GM18507 (cell line): ENCODE measurements at regions not wholly inside any gene's neighbourhood (a gene's known extent, or its start where the extent isn't known, plus 50 kb on each side); places are given as distances from the start of the nearest gene placed in this dataset.
A peak's percentile ranks its signal among the peaks of the same experiment; 100 is the strongest.
"Not testable (repeated sequence)": the region's sequence is repeated elsewhere in the genome, so short reads cannot be mapped to it uniquely, and the experiment has no call there.

Experiments used
- DNase-seq: peaks from one replicate; pipeline ENCODE4 v3.0.0; 2011; ENCODE audit warnings: low read depth; ENCODE audit not compliant: insufficient read length; ENCODE audit errors: extremely low spot score
- FAIRE-seq: peaks from 2 replicates; lab custom pipeline; 2011; peaks lifted over from hg19 to GRCh38; lab: Jason Lieb, UNC

- DNase-seq (peak; percentile 30), FAIRE-seq (peak; percentile 67)
These were observed 132.6 kb upstream of the MTHFD1L start for GRCh38 chr6:150732765-150733539.

- no peak for DNase-seq
- no peak for FAIRE-seq
These were observed 131.8 kb upstream of the MTHFD1L start for GRCh38 chr6:150733726-150734125.

GRCh38 chr6:150734235-150734634 lies 131.3 kb upstream of the MTHFD1L start:
- FAIRE-seq (no peak), DNase-seq (no peak)

GRCh38 chr6:150735341-150735851 lies 130.1 kb upstream of the MTHFD1L start:
- no peak for FAIRE-seq
- no peak for DNase-seq

- DNase-seq, result no peak
- no peak for FAIRE-seq
These were observed 127.3 kb upstream of the MTHFD1L start for GRCh38 chr6:150738092-150738629.

GRCh38 chr6:150739711-150740349 lies 125.7 kb upstream of the MTHFD1L start:
- no peak for DNase-seq
- no peak for FAIRE-seq

DNA sequence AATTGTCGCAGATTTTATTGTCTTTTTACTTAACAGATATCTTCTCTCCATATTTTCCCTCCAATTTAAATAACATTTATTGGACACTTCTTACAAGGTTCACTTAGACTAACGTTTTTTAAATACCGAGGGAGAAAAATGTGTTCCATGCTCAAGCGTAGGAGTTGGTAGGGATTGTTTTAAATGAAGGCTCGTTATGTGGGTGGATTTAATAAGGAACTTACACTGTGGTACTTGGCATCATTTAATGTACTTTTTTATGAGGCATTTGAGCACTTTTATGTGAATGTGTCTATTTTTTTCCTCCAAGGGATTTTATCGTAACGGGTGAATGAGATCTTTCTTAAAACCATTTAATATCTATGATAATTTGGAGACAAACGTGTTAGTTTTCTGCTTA lies 125.0 kb upstream of the MTHFD1L start:
- FAIRE-seq (no peak), DNase-seq (no peak)

GRCh38 chr6:150741633-150742200 lies 123.8 kb upstream of the MTHFD1L start:
- FAIRE-seq (peak; percentile 65), DNase-seq (no peak)

- no peak for FAIRE-seq
These were observed 120.8 kb upstream of the MTHFD1L start for GRCh38 chr6:150744522-150745260.

DNA sequence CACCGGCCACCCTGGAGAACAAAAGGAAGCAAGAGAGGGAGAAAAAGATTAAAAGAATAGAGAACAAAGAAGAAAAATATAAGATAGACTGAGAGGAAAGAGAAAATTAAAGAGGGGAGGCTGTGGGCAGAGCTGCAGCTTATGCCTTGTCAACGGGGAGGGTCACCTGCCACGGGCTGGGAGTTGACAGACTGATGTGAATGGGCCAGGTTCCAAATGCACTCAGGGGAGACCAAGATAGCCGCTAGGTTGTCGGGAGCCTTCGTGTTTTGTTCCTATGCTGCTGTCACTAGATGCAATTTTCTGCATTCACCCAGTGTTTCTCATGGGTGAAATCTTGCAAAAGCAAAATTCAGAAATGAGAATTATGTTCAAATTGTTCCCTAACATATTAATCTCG lies 119.6 kb upstream of the MTHFD1L start:
- DNase-seq, result no peak
- no peak for FAIRE-seq

More at GRCh38 chr6:150744522-150745260, 120.8 kb upstream of the MTHFD1L start:
- DNase-seq, result no peak

GRCh38 chr6:150747155-150747554 lies 118.3 kb upstream of the MTHFD1L start:
- DNase-seq, result no peak
- FAIRE-seq, result no peak

DNA sequence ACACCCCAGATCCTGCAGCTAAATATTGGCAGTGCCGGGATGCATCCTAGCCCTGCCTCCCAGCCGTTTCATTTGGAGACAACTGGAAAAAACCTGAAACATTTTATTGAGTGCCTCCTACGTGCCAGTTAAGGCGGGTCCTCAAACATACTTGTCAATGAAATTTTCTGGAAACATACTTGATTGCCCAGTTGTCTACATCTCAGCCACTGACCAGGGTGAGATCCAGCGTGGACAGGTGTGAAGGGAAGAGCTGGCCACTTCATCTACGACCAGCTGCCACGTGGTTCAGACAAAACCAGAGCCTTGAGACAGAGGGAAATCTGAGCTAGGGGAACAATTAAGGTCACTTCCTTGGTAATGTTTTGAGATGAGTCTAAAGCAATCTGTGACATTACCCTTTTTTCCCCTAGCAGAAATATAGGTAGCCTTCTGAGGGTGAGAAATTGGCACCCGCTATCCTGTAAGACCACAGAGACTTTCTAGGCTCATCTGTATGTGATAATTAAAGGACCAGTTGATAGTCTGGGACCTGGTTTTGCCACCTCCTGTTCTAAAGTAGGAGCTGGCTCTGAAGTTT lies 116.3 kb upstream of the MTHFD1L start:
- no peak for DNase-seq
- no peak for FAIRE-seq

DNA sequence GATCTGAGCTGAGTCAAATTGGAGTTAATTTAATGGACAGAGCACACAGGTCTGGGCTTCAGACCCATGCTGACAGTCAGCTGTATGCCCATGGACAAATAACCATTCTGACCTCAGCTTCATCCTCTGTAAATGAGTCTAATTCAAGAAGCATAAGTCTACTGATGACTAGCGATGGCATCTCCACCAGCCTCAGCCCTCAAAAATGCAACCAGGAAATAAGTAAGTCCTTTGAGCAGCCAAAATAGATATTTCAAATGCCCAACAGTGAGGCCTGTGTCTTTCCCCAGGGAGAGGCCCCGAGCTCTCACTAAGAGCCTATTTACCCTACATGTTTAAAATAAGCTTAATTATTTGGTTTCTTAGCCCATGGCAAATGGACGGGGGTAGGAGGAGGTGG lies 114.2 kb upstream of the MTHFD1L start:
- no peak for DNase-seq
- no peak for FAIRE-seq

- DNase-seq (no peak), FAIRE-seq (no peak)
These were observed 113.1 kb upstream of the MTHFD1L start for GRCh38 chr6:150752409-150752808.

DNA sequence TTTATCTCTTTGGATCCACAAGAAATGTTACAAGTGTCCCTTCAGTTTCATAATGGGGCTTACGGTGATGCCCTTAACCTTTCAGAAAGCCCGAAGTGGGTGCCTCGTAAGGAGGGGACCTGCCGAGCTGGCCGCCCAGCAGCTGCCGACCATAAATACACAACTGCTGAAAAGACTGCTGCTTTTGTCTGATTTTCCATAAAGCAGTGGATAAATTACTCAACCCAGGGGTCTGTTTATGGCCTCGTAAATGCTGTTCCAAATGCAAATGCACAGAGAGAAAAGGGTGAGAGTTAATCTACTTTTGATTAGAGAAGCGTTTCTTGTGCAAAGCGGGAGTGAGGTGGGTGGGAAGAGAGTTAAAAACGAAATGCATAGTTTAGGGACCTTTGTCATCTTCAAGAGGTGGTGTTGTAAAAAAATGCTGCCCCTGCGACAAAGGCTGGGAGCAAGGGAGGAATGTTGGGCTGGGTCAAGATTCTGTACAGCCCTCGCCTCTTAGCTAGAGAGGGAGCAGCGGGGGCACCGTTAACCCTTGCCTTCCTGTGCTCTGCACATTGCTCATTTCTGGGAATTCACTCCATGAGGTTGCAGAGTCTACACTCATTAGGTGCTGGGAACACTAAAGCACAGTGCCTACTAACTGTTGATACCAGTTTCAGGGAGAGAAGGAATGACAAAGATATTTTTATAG lies 112.0 kb upstream of the MTHFD1L start:
- no peak for FAIRE-seq
- DNase-seq, result no peak

DNA sequence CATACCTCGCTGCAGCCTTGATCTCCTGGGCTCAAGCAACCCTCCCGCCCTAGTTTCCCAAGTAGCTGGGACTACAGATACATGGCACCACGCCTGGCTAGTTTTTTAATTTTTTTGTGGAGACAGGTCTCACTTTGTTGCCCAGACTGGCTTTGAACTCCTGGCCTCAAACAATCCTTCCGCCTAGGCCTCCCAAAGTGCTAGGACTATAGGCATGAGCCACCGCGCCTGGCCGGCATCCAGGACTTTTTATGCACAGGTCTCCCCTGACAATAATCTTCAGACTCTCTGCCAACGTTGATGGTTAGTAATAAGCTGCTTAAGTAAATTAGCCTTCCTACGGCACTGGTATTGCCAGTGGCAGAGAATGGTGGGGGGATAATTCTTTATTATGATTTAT lies 110.5 kb upstream of the MTHFD1L start:
- DNase-seq (no peak), FAIRE-seq (no peak)

DNA sequence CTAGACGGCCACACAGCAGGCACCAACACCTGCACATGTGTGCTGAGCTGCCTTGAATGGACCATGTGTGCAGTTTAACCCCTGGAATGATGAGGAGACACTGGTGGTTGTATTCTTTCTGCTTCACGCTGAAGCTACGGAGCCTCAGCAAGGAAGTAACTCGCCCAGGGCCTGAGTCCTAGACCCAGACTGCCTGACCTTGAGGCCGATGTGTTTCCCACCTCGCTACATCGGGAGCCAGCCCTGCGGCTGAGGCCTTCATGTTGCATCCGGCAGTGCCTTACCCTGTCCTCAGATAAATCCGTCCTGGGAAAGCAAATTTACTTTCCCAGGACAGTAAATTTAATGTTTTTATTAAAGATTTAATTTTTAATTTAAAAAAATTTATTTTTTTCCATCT lies 110.0 kb upstream of the MTHFD1L start:
- DNase-seq (no peak), FAIRE-seq (no peak)

- FAIRE-seq (no peak), DNase-seq (no peak)
These were observed 109.3 kb upstream of the MTHFD1L start for GRCh38 chr6:150756173-150756572.

- not testable (repeated sequence) for FAIRE-seq, DNase-seq
These were observed 107.7 kb upstream of the MTHFD1L start for GRCh38 chr6:150757807-150758206.
